ENCODE measurements at regions not wholly inside any gene's neighbourhood (a gene's known extent, or its start where the extent isn't known, plus 50 kb on each side); places are given as distances from the start of the nearest gene placed in this dataset.
A peak's percentile ranks its signal among the peaks of the same experiment; 100 is the strongest.
"Not testable (repeated sequence)": the region's sequence is repeated elsewhere in the genome, so short reads cannot be mapped to it uniquely, and the experiment has no call there.

GRCh38 chr6:18595774-18596530 lies 208.8 kb downstream of the RNF144B start:
- peak; percentile 45 for DNase-seq

GRCh38 chr6:18596531-18596835 lies 209.3 kb downstream of the RNF144B start:
- no peak for DNase-seq

GRCh38 chr6:18598551-18599264 lies 211.6 kb downstream of the RNF144B start:
- no peak for DNase-seq

GRCh38 chr6:18600255-18600654 lies 213.1 kb downstream of the RNF144B start:
- no peak for DNase-seq

- DNase-seq, result no peak
Observed at GRCh38 chr6:18601516-18602020, 214.4 kb downstream of the RNF144B start.

GRCh38 chr6:18602931-18603330 lies 215.8 kb downstream of the RNF144B start:
- no peak for DNase-seq

GRCh38 chr6:18603361-18603760 lies 216.2 kb downstream of the RNF144B start:
- DNase-seq, result no peak

GRCh38 chr6:18605841-18606240 lies 218.7 kb downstream of the RNF144B start:
- DNase-seq, result no peak

GRCh38 chr6:18609715-18610114 lies 222.6 kb downstream of the RNF144B start:
- DNase-seq, result no peak

- DNase-seq, result no peak
Observed at GRCh38 chr6:18613319-18613925, 226.3 kb downstream of the RNF144B start.

GRCh38 chr6:18629571-18629970 lies 242.4 kb downstream of the RNF144B start:
- no peak for DNase-seq

- no peak for DNase-seq
Observed at GRCh38 chr6:18632670-18633410, 245.7 kb downstream of the RNF144B start.

GRCh38 chr6:18634912-18635311 lies 247.8 kb downstream of the RNF144B start:
- no peak for DNase-seq

- DNase-seq, result no peak
Observed at GRCh38 chr6:18640134-18640533, 253.0 kb downstream of the RNF144B start.

- no peak for DNase-seq
Observed at GRCh38 chr6:18640754-18641153, 253.6 kb downstream of the RNF144B start.

- DNase-seq, result no peak
Observed at GRCh38 chr6:18654821-18655220, 267.7 kb downstream of the RNF144B start.

- no peak for DNase-seq
Observed at GRCh38 chr6:18656506-18656905, 269.4 kb downstream of the RNF144B start.

- DNase-seq, result not testable (repeated sequence)
Observed at GRCh38 chr6:18659994-18660393, 272.8 kb downstream of the RNF144B start.

- DNase-seq, result no peak
Observed at GRCh38 chr6:18663011-18663410, 275.9 kb downstream of the RNF144B start.

GRCh38 chr6:18664401-18664800 lies 277.3 kb downstream of the RNF144B start:
- DNase-seq, result no peak

GRCh38 chr6:18667612-18668011 lies 280.5 kb downstream of the RNF144B start:
- DNase-seq, result no peak

GRCh38 chr6:18668994-18669393 lies 281.8 kb downstream of the RNF144B start:
- DNase-seq, result no peak

GRCh38 chr6:18672852-18673251 lies 285.7 kb downstream of the RNF144B start:
- no peak for DNase-seq

Measured in CD4-positive, alpha-beta T cell treated with Interleukin-10 for 1 hour (primary cell).